Neural cell (in vitro differentiated cells): ENCODE measurements at regions not wholly inside any gene's neighbourhood (a gene's known extent, or its start where the extent isn't known, plus 50 kb on each side); places are given as distances from the start of the nearest gene placed in this dataset.

Experiments used
- CTCF ChIP-seq: fragments of 450-650 bp; IDR thresholded peaks from 2 replicates; pipeline ENCODE4 v1.5.1; 2014; ENCODE audit warnings: antibody characterized with exemption, mild to moderate bottlenecking, moderate library complexity; ENCODE audit not compliant: poor library complexity, severe bottlenecking
- EP300 ChIP-seq: fragments of 450-650 bp; conservative IDR thresholded peaks from 2 replicates; pipeline ENCODE4 v1.6.1; 2014; ENCODE audit warnings: antibody characterized with exemption, mild to moderate bottlenecking, moderate library complexity; ENCODE audit not compliant: poor library complexity, severe bottlenecking
- EZH2 ChIP-seq: fragments of 200-600, 300-800 bp; shearing (Covaris generic), sonication (generic); IDR thresholded peaks from 2 replicates; pipeline ENCODE4 v1.6.1; 2014; ENCODE audit warnings: antibody characterized with exemption, low read length, borderline replicate concordance, mild to moderate bottlenecking; ENCODE audit not compliant: insufficient read depth, poor library complexity, severe bottlenecking
- MXI1 ChIP-seq: fragments of 450-650 bp; conservative IDR thresholded peaks from 2 replicates; pipeline ENCODE4 v1.6.1; 2014; ENCODE audit warnings: antibody characterized with exemption, mild to moderate bottlenecking; ENCODE audit not compliant: poor library complexity, severe bottlenecking
- POLR2AphosphoS5 ChIP-seq: IDR thresholded peaks from 2 replicates; pipeline ENCODE4 v1.6.1; 2012
- RAD21 ChIP-seq: fragments of 450-650 bp; conservative IDR thresholded peaks from 2 replicates; pipeline ENCODE4 v1.6.1; 2014; ENCODE audit warnings: antibody characterized with exemption, mild to moderate bottlenecking, moderate library complexity
- REST ChIP-seq: IDR thresholded peaks from 2 replicates; pipeline ENCODE4 v1.6.1; 2012; ENCODE audit warnings: borderline replicate concordance
- SMC3 ChIP-seq: fragments of 450-650 bp; conservative IDR thresholded peaks from 2 replicates; pipeline ENCODE4 v1.6.1; 2014; ENCODE audit warnings: antibody characterized with exemption, mild to moderate bottlenecking, moderate library complexity; ENCODE audit not compliant: poor library complexity
- TAF1 ChIP-seq: IDR thresholded peaks from 2 replicates; pipeline ENCODE4 v1.6.1; 2012; ENCODE audit warnings: low read depth

- TF ChIP-seq CTCF (no peak), TAF1 (no peak), EZH2 (no peak), REST (no peak), POLR2AphosphoS5 (no peak), EP300 (no peak), RAD21 (no peak), MXI1 (no peak), SMC3 (no peak)
These were observed 258.8 kb downstream of the PHF14 start for GRCh38 chr7:11232462-11232861.
